ENCODE measurements at regions not wholly inside any gene's neighbourhood (a gene's known extent, or its start where the extent isn't known, plus 50 kb on each side); places are given as distances from the start of the nearest gene placed in this dataset.
"Not testable (repeated sequence)": the region's sequence is repeated elsewhere in the genome, so short reads cannot be mapped to it uniquely, and the experiment has no call there.

DNA sequence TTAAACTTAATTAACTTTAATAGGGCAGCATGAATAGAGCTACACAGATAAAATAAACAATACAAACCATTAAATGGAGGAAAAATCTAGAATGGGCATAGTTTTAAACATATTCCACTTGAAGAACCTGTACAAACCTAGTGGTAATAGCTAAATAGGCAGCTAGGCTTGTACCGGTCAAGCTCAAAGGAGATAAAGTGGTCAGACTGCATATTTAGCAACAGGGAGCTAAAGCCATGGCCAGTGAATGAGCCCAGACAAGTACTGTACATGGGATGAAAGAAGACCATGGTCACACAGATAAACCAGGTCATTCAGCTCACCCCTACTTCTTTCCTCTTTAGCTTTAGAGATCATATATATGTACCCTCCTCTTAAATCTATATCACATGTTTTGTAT lies 186.6 kb upstream of the KRR1 start:
- Histone ChIP-seq H3K27me3 (no peaks in the 10 kb centered on the region), H3K4me3 (no peak overlapping the region), H3K4me1 (no peaks in the 10 kb centered on the region), H3K9me3 (no peaks in the 10 kb centered on the region), H3K36me3 (no peaks in the 10 kb centered on the region), H3K27ac (no peak overlapping the region)
- intact Hi-C loops (cut with DNase I; ENCODE audit: low total_unique reads): no loop called here
- no peak for DNase-seq (ENCODE audit: low spot score in 2 of 2)
- TF ChIP-seq POLR2A (IDR thresholded peaks at IDR 0.05): no peak
- TF ChIP-seq, protein P1, sequence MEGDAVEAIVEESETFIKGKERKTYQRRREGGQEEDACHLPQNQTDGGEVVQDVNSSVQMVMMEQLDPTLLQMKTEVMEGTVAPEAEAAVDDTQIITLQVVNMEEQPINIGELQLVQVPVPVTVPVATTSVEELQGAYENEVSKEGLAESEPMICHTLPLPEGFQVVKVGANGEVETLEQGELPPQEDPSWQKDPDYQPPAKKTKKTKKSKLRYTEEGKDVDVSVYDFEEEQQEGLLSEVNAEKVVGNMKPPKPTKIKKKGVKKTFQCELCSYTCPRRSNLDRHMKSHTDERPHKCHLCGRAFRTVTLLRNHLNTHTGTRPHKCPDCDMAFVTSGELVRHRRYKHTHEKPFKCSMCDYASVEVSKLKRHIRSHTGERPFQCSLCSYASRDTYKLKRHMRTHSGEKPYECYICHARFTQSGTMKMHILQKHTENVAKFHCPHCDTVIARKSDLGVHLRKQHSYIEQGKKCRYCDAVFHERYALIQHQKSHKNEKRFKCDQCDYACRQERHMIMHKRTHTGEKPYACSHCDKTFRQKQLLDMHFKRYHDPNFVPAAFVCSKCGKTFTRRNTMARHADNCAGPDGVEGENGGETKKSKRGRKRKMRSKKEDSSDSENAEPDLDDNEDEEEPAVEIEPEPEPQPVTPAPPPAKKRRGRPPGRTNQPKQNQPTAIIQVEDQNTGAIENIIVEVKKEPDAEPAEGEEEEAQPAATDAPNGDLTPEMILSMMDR (IDR thresholded peaks at IDR 0.05): no peak
- TF ChIP-seq POLR2AphosphoS5 (IDR thresholded peaks at IDR 0.05): no peak

DNA sequence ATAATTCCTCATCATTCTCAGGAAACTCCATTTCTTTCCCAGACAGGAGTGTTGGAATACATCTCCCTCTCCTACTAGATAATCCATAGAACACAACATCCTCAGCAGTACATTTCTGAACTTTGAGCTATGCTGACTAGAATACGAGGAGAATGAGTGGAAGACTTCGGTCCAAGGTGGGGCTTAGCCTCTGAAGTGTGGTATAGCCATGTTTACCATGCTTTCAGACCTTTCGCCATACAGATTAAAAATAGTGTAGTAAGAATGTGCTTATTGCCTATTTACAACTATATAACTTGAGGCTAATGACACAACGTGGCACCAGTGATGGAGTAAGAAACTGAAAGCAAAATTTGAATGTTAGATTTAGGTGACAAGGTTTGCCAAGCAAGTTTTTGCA lies 184.5 kb upstream of the KRR1 start:
- no peak for DNase-seq (ENCODE audit: low spot score in 2 of 2)
- Histone ChIP-seq H3K36me3 (no peaks in the 10 kb centered on the region), H3K27ac (no peak overlapping the region), H3K9me3 (no peaks in the 10 kb centered on the region), H3K4me1 (no peaks in the 10 kb centered on the region), H3K27me3 (no peaks in the 10 kb centered on the region), H3K4me3 (no peak overlapping the region)
- intact Hi-C loops (cut with DNase I; ENCODE audit: low total_unique reads): no loop called here
- TF ChIP-seq POLR2AphosphoS5 (IDR thresholded peaks at IDR 0.05) (no peak), POLR2A (IDR thresholded peaks at IDR 0.05) (no peak)
- TF ChIP-seq, protein P1 (IDR thresholded peaks at IDR 0.05): no peak

GRCh38 chr12:75694534-75695268 lies 183.3 kb upstream of the KRR1 start:
- Histone ChIP-seq H3K4me3 (no peak overlapping the region), H3K9me3 (no peaks in the 10 kb centered on the region), H3K27ac (no peak overlapping the region), H3K36me3 (no peaks in the 10 kb centered on the region), H3K4me1 (no peaks in the 10 kb centered on the region), H3K27me3 (no peaks in the 10 kb centered on the region)
- no peak for DNase-seq (ENCODE audit: low spot score in 2 of 2)
- TF ChIP-seq, protein P1 (IDR thresholded peaks at IDR 0.05): no peak
- TF ChIP-seq POLR2AphosphoS5 (IDR thresholded peaks at IDR 0.05): no peak
- no peak for TF ChIP-seq POLR2A (IDR thresholded peaks at IDR 0.05)
- intact Hi-C loops (cut with DNase I; ENCODE audit: low total_unique reads): no loop called here

DNA sequence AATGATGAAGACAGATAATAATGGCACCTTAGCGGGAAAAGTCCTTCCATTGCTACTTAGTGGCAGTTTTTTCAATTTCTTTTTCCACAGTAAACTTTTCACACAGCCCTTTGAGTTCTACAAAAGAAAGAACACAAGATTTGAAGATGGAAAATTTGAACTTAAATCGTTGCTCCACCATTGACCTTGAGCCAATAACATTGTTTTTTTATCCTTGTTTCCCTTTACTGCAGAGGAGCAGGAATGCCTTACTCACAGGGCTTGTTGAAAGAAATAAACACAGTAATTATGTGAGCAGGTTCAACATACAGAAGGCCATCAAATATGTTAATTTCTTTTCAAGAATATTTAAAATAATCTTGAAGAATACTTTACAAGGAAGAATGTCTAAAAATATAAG lies 181.5 kb upstream of the KRR1 start:
- Histone ChIP-seq H3K9me3 (no peaks in the 10 kb centered on the region), H3K27ac (no peak overlapping the region), H3K27me3 (no peaks in the 10 kb centered on the region), H3K4me1 (no peaks in the 10 kb centered on the region), H3K36me3 (no peaks in the 10 kb centered on the region), H3K4me3 (no peak overlapping the region)
- intact Hi-C loops (cut with DNase I; ENCODE audit: low total_unique reads): no loop called here
- DNase-seq (ENCODE audit: low spot score in 2 of 2): no peak
- TF ChIP-seq POLR2A (IDR thresholded peaks at IDR 0.05): no peak
- TF ChIP-seq, protein P1 (IDR thresholded peaks at IDR 0.05): no peak
- TF ChIP-seq POLR2AphosphoS5 (IDR thresholded peaks at IDR 0.05): no peak

DNA sequence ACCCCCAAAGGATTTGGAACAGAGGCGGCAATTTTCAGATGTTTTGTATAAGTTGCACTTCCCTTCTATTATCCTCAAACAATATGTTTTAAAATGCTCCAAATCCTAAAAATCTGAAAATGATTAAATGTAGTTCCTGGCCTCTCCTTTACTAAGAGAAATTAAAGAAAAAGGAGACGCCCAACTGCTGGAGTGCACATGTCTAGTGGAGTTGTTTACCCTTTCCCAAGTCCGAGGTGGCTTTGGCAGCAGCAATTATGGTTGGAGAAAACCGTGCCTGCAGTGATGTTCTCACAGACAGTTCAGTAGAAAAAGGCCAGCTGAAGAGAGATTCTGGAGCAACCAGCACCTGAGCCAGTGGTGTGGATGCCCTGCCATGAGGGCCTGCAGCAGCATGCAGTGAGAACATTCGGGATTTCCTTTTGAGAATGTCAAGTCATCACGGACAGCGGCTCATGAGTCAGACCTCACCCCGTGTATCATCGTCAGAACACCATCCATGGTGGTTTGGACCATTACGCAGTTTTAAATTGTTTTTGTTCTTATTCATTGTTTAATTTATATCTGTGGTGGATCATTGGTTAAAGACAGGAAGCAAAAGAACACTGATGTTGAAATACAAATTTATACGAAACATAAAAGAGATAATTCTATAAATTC lies 179.0 kb upstream of the KRR1 start:
- no peaks in the 10 kb centered on the region for H3K36me3 ChIP-seq
- no peak for DNase-seq (ENCODE audit: low spot score in 2 of 2)
- no peak overlapping the region for H3K4me3 ChIP-seq
- intact Hi-C loops (cut with DNase I; ENCODE audit: low total_unique reads): no loop called here
- H3K4me1 ChIP-seq: no peaks in the 10 kb centered on the region
- H3K27me3 ChIP-seq: no peaks in the 10 kb centered on the region
- H3K9me3 ChIP-seq: no peaks in the 10 kb centered on the region
- TF ChIP-seq POLR2A (IDR thresholded peaks at IDR 0.05): no peak
- TF ChIP-seq, protein P1 (IDR thresholded peaks at IDR 0.05): no peak
- no peak for TF ChIP-seq POLR2AphosphoS5 (IDR thresholded peaks at IDR 0.05)
- H3K27ac ChIP-seq: no peak overlapping the region

- intact Hi-C loops (cut with DNase I; ENCODE audit: low total_unique reads); H3K27ac ChIP-seq; H3K4me1 ChIP-seq; H3K4me3 ChIP-seq; H3K27me3 ChIP-seq; H3K9me3 ChIP-seq; DNase-seq (ENCODE audit: low spot score in 2 of 2); H3K36me3 ChIP-seq: not testable (repeated sequence)
Observed at GRCh38 chr12:75686233-75686632, 174.8 kb upstream of the KRR1 start.

Data from breast epithelium (tissue), 4 donors.